ENCODE measurements at regions not wholly inside any gene's neighbourhood (a gene's known extent, or its start where the extent isn't known, plus 50 kb on each side); places are given as distances from the start of the nearest gene placed in this dataset.

GRCh38 chr17:79500745-79501618 is 109.9 kb downstream of the RBFOX3 start:
- no peak for DNase-seq

GRCh38 chr17:79498854-79499253 is 112.0 kb downstream of the RBFOX3 start:
- no peak for DNase-seq

- no peak for DNase-seq
Observed at GRCh38 chr17:79497777-79498348, 113.0 kb downstream of the RBFOX3 start.

GRCh38 chr17:79496422-79497005 is 114.3 kb downstream of the RBFOX3 start:
- no peak for DNase-seq

- no peak for DNase-seq
Observed at GRCh38 chr17:79495665-79496064, 115.2 kb downstream of the RBFOX3 start.

GRCh38 chr17:79491006-79491405 is 119.8 kb downstream of the RBFOX3 start:
- no peak for DNase-seq

GRCh38 chr17:79490530-79490929 is 120.3 kb downstream of the RBFOX3 start:
- DNase-seq = no peak

GRCh38 chr17:79487149-79487548 is 123.7 kb downstream of the RBFOX3 start:
- no peak for DNase-seq

- DNase-seq = no peak
Observed at GRCh38 chr17:79485991-79486390, 124.9 kb downstream of the RBFOX3 start.

GRCh38 chr17:79485419-79485985 is 125.3 kb downstream of the RBFOX3 start:
- no peak for DNase-seq

GRCh38 chr17:79484600-79485418 is 126.0 kb downstream of the RBFOX3 start:
- no peak for DNase-seq

GRCh38 chr17:79483842-79484241 is 127.0 kb downstream of the RBFOX3 start:
- no peak for DNase-seq

GRCh38 chr17:79482727-79483521 is 127.9 kb downstream of the RBFOX3 start:
- DNase-seq = no peak

- DNase-seq = no peak
Observed at GRCh38 chr17:79479876-79480275, 131.0 kb downstream of the RBFOX3 start.

GRCh38 chr17:79478841-79479240 is 132.0 kb downstream of the RBFOX3 start:
- DNase-seq = no peak

GRCh38 chr17:79478051-79478461 is 132.8 kb downstream of the RBFOX3 start:
- DNase-seq = no peak

GRCh38 chr17:79476074-79476652 is 134.7 kb downstream of the RBFOX3 start:
- DNase-seq = no peak

- no peak for DNase-seq
Observed at GRCh38 chr17:79473876-79474440, 136.9 kb downstream of the RBFOX3 start.

GRCh38 chr17:79473111-79473875 is 137.6 kb downstream of the RBFOX3 start:
- DNase-seq = no peak

- no peak for DNase-seq
Observed at GRCh38 chr17:79470754-79471153, 140.1 kb downstream of the RBFOX3 start.
